A673 (cell line): ENCODE measurements at regions not wholly inside any gene's neighbourhood (a gene's known extent, or its start where the extent isn't known, plus 50 kb on each side); places are given as distances from the start of the nearest gene placed in this dataset.

Experiments used
- EZH2 ChIP-seq: fragments of 200-600 bp; sonication (generic); IDR thresholded peaks from 2 replicates; pipeline ENCODE4 v1.6.1; 2017; ENCODE audit warnings: borderline replicate concordance, low read depth, mild to moderate bottlenecking, mixed read lengths, antibody characterized with exemption, low read length; ENCODE audit not compliant: poor library complexity, severe bottlenecking
- TF ChIP-seq, protein P1 (sequence below): fragments of 300-800, 200-600 bp; sonication (generic); conservative IDR thresholded peaks from 2 replicates; pipeline ENCODE4 v1.5.1; 2017; ENCODE audit warnings: low read depth, mild to moderate bottlenecking, antibody characterized with exemption, low read length, moderate library complexity, mixed read lengths

DNA sequence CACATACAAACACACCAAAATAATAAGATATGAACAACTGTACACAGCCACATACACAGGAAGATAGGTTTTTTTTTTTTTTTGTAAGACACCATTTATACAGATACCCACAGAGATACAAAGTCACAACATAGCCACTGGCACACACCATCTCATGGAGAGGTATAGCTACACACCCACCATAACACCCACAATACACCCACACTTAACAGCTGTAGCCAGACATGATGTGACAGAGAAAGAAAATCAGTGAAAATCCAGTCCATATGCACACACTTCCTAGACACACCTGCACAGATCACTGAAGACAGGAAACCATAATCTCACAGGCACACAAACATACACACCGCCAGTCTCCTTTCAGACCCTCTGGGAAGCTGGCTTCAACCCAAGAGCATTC lies 62.4 kb upstream of the PAX2 start:
- TF ChIP-seq, protein P1, sequence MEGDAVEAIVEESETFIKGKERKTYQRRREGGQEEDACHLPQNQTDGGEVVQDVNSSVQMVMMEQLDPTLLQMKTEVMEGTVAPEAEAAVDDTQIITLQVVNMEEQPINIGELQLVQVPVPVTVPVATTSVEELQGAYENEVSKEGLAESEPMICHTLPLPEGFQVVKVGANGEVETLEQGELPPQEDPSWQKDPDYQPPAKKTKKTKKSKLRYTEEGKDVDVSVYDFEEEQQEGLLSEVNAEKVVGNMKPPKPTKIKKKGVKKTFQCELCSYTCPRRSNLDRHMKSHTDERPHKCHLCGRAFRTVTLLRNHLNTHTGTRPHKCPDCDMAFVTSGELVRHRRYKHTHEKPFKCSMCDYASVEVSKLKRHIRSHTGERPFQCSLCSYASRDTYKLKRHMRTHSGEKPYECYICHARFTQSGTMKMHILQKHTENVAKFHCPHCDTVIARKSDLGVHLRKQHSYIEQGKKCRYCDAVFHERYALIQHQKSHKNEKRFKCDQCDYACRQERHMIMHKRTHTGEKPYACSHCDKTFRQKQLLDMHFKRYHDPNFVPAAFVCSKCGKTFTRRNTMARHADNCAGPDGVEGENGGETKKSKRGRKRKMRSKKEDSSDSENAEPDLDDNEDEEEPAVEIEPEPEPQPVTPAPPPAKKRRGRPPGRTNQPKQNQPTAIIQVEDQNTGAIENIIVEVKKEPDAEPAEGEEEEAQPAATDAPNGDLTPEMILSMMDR, result no peak
- no peak for TF ChIP-seq EZH2
